HG03469 (cell line): ENCODE measurements at regions not wholly inside any gene's neighbourhood (a gene's known extent, or its start where the extent isn't known, plus 50 kb on each side); places are given as distances from the start of the nearest gene placed in this dataset.

Experiments
- ATAC-seq: cut with Tn5 transposase; IDR thresholded peaks from one replicate; pipeline ENCODE4 v1.9.1; 2021; ENCODE audit warnings: mild to moderate bottlenecking, moderate library complexity, moderate number of reproducible peaks; ENCODE audit not compliant: unreplicated experiment

DNA sequence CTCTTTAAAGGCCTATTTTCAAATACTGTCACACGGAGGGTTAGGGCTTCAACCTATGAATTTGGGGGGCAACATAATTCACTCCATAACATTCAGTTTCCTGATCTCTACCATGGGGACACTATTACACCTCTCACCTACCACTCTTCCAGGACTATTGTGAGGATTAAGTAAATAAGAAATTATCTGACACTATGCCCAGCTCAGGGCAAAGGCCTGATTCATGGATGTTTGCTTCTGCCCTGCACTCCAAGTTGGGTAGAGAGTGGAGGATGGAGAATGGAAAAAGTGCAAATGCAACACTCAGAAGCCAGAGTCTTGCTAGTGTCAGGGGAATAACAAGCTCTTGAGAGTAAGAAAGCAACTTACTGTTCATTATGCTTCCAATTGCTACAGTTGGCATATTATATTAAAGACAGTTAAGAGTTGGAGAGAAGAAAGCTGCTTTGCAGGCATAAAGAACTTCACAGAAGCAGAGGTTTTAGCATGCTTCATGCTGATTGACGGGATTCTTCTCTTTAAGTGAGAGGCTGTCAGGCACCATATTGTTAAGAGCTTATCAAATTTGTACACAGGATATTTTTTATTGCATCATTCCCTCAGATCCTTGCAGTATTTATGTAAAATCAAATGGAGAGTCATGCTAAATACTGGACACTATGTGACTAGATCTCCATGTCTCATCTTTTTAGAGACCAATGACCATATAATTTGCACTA lies 375.3 kb downstream of the VPS13C start:
- ATAC-seq: no peak

DNA sequence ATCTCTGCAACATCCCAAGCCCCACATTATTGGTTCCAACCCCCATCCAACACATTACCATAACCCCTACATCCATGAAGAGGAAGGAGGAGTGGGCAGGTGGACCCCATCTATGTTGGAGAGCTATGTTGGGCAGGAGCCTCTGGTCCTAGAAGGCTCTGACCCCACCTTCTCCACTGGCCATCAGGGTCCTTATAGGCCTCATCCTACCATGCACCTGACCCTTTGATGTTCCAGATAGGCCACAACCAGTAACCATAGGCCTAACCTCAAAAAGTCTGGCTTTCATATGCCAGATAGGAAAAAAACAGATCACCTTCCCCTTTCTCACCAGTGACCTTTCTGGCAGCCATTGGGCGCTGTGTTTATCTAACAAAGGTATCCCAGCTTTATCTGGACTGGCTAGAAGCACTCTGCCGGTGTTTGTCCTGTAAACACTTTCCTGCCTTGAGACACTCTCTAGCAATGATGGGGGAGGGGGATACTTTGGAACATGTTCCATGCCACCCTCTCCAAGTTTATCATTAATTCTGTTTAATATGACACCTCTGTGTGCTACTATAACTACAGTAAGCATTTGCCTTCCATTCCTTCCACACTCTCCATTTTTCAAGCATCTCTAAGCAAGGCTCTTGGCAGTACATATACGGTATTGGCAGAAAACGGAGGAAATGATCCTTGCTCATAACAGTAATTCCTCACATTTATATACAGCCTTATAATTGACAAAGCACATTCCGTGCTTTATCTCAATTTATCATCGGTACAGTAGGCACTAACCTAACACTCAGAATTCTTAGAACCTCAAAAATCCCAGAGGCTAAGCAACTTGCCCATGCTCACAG lies 377.1 kb downstream of the VPS13C start:
- no peak for ATAC-seq

DNA sequence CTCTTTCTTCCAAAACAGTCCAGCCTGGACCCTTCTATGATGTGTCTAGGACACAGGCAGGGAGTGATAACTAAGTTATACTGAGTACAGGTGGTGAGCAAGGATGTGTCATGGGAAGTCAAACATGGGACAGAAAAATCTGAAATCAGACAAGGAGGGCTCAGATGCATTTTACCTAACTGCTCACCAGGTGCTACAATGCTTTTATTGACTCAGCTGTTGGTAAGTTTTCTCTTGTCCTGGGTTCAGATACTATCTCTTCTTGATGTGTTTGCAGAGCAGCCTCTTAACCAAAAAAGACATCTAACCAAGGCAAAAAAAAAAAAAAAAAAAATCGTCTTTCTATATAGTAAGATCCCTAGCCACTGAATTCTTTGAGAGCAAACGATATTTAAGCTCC lies 378.6 kb downstream of the VPS13C start:
- ATAC-seq: no peak

DNA sequence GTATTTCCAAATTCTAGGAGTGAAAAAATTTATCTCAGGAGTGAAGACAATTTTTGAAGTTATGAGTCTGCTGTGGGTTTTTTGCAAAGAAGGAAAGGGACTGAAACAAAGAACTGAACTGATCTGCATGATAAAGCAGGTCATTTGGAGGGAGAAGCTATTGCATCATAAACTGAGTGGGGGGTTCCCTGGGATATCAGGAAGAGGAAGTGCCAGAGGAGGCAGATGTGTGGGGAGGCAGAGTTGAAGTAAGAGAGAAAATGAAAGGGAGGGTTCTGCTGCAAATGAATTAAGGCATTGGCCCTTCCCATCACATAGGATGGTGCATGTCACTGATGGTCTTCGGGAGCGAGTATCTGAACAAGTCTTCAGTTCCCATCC lies 379.2 kb downstream of the VPS13C start:
- ATAC-seq: no peak

DNA sequence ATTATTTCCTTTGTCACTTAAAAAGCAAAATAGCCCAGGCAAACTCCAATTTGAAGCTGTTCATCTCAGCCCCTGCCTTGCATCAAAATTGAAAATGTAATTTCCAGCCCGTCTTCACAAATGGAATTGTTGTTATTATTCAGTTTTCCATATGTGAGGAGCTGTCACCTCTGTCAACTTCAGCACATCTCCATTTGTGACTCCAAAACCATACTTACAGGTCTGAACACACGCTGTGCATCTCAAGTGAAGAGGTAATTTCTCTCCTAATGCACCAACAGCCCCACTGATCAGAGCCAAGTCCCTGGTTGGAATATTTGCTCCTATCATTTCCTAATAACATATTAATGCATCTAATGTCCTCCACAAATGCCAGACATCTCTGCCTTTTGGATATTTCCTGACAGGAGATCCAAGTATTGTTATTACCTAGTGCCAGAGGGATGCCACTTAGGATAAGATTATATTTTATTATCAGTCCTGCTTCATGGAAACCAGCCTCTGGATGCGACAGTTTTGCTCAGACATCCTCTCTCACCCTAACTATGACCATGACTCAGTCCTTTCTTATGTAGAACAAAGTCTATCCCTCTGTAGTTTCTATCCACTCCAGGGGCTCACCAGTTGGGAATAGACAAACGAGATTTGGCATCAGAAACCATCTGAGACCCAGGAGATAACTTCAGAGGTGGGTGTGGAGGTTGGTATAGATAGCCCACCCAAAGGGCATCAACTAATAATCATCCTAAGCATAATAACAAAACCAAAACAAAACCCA lies 379.8 kb downstream of the VPS13C start:
- ATAC-seq: no peak

DNA sequence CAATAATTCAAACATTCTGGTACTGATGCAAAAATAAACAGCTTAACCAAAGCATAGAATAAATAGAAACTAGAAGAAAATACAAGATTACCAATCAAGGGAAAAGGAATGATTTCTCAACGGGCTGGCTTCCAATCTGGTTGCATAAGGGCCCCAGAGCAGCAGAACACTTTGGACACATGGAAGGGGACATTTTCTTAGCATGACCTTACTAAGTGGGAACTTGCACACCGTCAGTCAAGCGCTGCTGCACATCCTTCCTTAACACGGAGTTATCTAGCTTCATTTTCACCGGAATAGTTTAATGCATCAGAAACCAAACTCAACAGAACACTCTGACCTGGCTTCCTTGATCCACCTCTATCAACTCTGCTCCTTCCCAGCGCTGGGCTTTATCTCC lies 388.5 kb downstream of the VPS13C start:
- ATAC-seq: no peak

DNA sequence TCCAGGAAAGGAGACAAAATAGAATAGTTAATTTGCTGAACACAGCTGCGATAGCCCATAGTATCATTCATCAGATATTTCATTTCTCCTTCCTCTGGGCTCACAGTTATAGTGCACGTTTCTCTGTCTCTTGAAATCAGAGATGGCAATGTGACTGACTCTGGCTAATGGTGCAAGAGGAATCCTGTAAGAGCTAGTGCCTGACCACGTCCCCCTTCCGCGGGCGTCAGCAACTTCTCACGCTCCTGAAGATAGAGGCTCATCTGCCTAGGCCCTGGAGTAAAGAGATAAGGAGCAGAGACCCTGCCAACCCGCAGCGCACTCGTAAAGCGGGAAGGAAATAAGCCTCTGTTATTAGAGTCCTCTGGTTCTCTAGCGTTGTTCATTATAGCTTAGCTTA lies 391.8 kb downstream of the VPS13C start:
- ATAC-seq: no peak

DNA sequence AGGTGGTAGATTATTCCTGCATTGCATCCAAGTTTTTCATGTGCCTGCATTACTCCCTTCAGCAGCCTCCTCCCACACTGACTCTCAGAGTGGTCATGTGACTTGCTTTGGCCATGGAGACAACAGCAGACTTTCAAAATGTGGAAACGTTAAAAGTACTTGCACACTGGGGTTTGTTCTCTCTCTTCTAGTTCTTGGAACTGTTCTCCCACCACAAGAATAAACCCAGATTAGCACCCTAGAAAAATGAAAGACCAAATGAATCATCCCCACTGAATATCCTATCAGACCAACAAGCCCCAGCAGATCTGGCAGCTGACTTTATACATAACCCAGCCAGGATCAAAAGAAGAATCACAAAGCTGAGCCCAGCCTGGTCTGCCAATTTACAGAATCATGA lies 398.5 kb downstream of the VPS13C start:
- ATAC-seq: no peak

DNA sequence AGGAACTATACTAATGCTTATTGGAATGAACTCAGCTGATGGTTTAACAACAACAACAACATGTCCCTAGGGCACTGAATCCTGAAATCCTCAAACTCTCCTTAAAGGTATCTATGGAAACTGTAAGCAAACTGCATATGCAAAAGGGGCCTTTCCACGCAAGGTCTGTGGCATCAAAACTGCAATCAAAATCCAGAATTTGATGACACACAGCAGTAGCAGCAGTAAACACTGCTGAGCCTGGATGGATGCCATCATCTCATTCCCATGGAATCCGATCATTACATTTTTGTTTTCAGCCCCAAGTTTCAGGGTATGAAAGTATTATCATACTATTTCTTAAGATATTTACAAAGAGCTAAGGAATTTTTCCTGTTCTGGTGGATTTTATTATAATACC lies 399.7 kb downstream of the VPS13C start:
- no peak for ATAC-seq

DNA sequence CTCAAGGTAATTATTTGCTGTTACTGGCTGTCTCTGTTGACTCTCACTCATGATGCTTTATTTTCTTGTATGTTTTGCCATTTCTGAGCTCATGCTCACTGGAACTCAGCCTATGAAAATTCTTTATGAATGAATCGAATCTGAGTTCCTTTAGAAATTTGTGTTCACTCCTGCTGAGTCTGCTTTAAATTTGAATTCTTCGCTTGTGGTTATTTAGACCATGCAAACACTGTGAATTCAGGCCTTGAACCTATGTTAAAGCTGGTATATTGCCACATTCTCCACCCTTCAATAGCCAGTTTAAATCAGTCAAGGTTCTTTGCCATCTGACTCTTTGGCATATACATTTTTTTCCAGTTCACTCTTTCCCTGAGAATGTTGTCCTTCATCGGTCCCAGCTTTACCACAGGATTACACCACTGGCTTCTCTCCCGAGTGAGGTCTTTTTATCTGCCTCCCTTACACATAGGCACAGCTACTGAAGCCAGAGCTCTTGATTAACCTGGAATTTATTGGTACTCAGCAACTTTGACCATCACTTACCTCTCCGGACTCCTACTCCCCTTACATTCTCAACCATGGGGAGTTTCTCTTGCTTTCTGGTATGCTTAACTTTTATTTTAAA lies 400.6 kb downstream of the VPS13C start:
- no peak for ATAC-seq

DNA sequence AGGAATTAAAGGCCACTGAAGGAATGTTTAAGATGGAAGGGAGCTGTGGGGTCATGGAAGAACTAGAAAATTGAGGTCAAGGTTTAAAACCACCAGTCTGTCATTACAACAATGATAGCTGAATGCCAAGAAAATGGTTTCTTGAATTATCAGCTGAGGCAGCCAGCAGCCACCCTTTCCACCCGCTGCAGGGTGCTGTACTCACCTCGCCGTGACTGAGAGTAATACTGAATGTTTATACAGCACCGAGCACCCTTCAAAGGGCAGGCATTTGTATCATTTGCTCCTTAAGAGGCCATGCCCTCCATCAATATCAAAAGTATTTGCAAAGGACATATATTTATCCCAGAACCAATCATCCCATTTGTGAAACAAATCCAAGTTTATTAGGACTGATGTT lies 402.8 kb downstream of the VPS13C start:
- no peak for ATAC-seq

DNA sequence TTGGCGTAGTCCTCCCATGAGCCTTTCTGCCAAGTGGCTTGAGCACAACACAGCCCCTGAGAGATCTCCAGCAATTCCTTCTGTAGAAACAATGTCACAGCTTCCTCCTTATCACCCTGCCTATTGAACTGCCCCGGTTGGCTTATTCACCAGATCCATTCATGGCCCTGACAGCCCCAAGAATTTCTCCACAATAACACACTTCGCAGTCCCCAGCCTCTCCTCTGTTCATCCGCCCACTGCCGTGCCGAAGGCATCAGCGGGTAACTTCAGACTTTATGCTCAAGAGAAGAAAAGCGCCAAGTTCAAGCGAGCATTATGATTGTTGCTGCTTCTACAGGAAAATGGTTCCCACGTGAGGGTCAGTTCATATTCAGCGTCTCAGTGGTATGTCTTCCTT lies 403.9 kb downstream of the VPS13C start:
- no peak for ATAC-seq

DNA sequence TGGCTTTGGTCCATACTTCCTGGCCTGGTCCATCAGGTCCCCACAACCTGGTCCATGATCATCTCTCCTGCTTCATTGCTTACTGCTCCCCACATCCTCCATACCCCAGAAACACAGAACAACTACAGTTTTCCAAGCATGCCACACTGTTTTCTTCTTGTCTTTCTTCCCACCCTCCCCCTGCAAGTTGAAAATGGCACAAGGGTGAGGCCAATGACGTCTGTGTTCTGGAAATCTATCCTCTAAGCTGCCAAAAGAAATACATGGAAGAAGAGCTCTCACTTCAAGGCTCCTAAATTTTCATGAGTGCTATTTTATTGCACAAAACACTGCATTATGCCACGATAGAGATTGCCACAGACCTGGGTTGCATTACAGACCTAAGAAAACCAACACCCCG lies 404.4 kb downstream of the VPS13C start:
- no peak for ATAC-seq

DNA sequence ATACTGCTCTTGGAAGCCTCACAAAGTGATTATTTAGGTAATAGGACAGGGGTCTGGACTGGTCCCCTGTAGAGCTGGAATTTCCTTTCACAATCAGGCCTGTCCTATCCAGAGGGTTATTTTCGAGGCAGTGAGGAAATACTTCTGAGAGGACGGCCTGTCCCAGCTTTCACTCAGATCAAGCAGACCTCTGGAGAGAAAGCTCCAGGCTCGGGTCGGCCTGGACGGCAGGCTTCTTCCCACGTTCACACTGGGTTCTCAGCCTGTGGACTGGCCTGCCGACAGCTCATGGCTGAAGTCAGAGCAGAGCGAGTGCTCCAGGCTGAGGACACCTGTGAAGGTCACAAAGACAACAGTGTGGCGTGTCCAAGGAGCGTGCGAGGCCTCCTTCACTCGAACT lies 405.3 kb downstream of the VPS13C start:
- ATAC-seq: no peak

DNA sequence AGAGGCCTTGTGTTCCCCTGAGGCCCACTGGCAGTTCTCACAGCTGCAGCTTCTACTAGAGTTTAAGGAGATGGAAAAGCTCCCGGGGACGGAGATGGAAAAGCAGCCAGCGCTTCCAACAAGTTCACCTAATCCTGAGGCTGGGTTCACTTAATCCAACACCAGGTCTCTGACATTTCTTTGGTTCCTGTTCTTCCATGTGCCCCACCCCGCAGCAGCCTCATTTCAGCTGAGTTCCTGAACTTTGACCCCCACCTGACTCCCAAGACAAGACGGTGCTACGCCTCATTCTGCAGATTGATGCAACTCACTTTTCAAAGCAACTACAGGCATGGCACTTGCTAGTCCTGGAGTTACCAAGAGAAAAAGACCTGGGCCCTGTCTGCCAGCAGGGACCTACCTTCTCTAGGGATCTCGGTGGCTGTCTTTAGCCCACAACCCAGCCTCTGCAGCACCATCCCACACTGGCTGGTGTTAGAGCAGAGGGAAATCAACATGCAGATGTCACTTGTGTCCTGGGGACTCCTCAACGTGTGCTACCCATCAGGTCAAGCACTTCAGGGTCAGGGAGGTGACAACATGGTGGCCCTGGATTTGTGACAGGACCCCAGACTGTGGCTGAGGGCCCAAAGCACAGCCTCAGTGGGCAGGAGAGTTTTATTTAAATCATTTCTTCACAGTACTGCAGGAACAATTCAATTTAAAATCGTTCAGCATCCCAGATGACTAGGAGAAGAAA lies 406.1 kb downstream of the VPS13C start:
- ATAC-seq: no peak

DNA sequence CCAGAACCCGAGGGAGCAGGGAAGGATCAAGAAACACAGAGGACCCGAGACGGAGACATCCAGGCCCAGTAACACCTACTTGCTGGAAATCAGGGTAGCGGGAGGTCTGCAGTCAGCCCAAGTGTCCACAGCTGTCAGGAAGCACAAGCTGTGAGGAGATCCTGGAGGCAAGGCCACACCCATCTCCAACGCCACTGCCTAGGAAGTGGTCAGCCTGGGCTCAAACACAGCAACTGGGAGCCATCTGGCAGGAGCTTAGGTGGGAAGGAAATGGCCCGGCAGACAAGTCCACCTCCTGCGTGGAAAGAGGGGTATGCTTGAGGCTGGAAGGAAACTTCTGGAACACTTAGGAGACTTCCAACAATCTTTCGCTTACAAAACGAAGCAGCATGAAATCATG lies 407.1 kb downstream of the VPS13C start:
- ATAC-seq: no peak

DNA sequence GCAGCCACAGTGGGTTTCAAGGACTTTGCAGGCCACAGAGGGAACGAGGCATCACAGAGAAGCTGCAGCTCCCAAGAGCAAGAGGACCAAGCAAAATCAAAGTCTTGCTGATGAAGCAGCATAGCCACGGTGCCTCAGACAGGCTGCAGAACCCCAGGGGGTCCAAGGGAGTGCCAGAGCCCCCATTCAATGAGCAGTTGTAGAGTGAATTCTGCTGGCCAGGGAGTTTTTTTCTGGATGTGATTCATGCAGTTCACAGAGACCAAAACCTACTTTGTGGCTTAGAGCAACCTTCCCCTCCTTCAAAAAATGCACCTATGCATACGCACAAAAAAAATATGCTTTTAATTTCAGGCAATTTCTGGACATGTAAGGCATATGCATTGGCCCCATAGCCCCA lies 409.0 kb downstream of the VPS13C start:
- no peak for ATAC-seq

DNA sequence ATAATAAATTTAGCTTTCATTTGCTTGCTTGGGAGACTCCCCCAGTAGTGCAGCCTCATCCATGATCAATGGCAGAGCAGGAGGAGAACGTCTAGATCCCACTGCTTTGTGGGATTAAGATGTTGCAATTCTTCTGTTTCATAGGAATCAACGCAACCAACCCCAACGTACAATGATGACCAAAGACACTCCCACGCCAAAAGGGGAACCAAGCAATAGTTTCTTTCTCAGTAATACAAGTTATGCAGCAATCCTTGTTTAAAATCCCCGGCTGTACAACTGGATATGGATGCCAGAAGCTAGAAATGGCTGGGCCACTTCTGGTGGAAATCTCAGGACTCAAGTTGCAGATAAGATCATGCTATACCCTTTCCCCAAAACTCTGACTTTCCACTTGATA lies 411.2 kb downstream of the VPS13C start:
- no peak for ATAC-seq

DNA sequence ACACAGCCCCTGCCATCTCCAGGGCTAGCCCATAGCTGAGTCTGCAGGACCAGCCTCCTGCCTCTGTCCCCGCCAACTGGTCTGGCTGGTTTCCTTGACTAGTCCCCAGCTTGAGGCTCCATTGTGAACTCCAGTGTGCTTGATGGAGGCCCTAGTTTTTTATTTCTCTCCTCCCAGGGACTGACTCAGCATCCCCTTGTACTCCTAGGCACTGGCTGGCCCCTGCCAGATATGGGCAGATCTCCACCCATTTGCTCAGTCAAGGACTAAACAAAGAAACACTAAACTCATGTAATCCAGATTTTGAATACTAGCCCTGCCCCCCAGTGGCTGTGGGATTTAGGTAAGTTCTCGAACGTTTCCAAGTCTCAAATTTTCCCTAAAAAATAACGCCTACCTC lies 415.4 kb upstream of the RORA start:
- no peak for ATAC-seq

DNA sequence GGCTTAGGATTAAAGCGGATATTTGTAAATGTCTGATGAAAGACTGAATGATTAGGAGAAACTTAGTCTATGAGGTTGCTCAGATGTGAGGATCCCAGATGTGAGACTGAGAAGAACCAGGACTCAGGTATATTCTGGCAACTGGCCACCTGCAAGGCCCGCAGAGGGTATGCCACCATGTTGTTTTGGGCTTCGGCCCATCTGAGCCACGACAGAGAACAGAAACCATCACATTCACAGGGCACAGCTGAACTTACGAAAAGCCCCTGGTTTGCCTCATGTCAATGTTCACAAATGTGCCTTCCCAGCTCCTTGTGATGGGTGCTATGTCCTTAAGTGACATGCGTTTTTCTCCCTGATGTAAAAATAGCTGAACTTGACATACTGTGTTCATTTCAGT lies 412.5 kb upstream of the RORA start:
- no peak for ATAC-seq

DNA sequence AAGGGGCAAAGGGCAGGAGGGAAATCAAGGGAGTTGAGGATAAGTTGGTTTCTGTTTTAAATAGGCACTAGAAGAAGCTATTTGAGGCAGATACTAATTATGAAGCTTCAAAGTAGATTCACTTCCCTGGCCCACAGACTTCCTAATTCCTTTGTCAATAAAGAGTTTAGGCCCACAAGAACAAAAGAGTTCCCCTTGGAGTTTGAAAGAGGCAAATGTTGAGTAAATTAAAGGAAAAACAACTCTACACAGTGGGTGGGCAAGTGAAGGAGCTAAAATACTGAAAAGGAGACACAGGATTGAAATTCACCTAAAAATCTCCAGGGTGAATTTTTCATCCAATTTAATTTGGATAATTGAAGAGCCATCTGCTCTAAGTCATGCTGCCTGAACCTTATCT lies 411.7 kb upstream of the RORA start:
- ATAC-seq: no peak
